Stimulated activated CD4-positive, alpha-beta T cell treated with anti-CD3 and anti-CD28 coated beads, Interleukin-15, amount 100 ng/mL, for 1 hour (primary cell): ENCODE measurements at regions not wholly inside any gene's neighbourhood (a gene's known extent, or its start where the extent isn't known, plus 50 kb on each side); places are given as distances from the start of the nearest gene placed in this dataset.

Source experiments
- DNase-seq, 2 donors: peaks; one replicate each; pipeline ENCODE4 v3.0.0-alpha.2; 2020; ENCODE audit warnings: low read depth in 1 of 2, low spot score in 1 of 2

GRCh38 chr10:29021591-29021990 is 267.3 kb upstream of the LYZL1 start:
- DNase-seq: no peak

DNA sequence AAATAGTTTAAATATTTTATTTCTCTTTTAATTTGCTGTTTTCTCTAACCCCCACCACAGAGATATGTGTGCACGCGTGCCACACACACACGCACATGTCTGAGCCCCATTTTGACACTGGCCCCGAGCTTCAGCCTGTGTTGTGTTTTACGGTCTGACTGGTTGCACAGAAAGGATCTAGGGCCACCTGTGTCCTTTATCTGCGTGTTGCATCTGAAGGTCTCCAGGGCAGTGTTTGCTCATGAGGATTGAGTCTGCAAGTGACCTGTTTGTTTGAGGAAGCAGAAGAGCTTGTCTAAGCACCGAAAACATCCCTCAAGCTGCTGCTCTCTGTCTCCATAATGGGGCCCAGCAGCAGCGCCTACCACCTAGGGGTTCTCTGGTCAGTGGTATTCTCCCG is 266.4 kb upstream of the LYZL1 start:
- no peak for DNase-seq

- DNase-seq: no peak
These were observed 265.2 kb upstream of the LYZL1 start for GRCh38 chr10:29023678-29024077.

DNA sequence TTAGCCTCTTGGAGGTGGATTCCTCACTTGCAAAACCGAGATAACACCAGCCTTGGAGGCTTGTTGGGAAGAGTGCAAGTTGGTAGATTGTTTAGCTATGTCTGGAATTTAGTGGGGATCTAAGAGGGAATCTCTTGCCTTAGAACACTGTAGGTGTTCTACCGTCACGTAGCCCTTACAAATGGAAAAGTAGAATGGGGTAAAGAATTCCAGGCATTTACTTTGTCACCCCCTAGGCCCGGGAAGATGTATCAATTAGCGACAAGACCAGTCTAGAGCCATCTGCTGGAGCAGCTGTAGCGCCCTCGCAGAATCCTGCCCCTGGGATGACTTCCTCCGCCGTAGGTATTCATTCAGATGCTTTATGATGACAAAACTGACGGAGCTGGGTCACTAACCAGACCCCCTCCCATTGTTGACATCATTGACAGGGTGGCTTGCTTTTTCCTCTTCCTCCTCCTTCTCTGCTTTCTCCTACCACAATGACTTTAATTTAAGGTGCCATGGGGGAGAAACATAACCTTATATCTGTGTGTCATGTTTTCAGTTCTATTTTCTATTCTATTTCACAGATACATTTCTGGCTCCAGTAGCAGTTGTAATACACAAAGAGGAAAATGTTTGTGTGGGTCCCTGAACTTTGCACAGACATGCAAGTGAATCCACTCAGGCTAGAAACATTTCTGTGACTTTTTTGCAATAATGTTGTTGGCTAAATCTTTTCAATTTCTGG is 262.6 kb upstream of the LYZL1 start:
- no peak for DNase-seq

DNA sequence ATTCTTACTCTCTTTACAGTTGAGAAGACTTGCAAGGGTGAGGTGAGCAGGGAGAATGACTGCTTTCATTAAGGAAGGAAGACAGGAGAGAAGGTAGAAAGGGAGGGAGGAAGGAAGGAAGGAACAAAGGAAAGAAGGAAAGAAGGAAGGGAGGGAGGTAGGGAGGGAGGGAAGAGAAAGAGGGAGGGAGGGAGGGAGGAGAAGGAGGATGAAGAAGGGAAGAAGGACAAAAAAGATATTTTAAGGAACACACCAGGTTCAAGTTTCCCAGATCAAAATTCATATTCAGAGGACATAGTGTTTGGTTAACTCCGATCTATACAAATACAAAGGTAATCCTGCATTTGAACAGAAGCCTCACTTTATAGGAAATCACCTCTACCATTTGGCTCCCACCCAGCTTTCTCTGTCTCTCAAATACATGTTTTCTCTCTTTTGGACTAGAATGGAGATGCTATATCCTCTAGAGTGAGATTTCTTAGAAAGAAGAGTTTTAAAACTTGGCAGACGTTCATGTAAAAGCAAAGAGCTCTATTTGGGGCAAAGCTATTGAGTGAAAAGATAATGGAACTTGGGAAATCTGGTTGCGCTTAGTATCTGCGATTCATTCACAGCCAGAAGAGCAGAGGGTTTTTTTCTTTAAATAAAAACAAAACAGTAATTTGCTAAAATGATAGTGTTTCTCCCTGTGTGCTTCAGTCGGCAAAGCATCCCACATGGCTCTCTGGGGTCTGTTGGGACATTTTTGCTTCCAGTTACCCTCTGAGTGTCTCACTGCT is 261.9 kb upstream of the LYZL1 start:
- DNase-seq: no peak

DNA sequence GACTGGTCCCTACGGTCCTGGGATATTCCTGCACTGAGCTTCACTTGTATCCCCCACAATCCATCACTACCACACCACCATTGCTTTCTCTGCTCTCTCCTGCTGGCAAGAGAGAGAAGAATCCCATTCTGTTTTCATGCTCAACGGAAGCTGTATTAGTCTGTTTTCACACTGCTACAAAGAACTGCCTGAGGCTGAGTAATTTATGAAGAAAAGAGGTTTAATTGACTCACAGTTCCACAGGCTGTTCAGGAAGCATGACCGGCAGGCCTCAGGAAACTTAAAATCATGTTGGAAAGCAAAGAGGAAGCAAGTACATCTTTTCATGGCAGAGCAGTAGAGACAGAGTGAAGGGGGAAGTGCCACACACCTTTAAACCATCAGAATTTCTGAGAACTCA is 260.4 kb upstream of the LYZL1 start:
- no peak for DNase-seq

DNA sequence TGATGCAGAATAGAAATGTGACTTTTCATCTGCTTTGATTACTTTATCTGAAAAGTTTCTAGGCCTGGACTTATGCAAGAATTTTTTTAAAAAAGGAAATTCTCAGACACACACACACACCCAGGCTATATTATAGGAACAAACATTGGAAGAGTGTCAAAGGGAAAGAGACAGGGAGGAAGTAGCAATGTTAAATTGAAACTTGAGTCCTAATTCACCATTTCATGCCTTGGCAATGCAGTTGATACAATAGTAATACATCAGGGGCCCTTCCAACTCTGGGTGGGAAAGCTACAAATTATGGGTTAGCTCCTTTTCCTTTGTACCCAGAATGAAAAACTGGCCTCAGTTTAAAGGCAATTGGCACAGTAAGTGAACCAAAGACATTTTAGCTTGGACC is 258.0 kb upstream of the LYZL1 start:
- DNase-seq: no peak

DNA sequence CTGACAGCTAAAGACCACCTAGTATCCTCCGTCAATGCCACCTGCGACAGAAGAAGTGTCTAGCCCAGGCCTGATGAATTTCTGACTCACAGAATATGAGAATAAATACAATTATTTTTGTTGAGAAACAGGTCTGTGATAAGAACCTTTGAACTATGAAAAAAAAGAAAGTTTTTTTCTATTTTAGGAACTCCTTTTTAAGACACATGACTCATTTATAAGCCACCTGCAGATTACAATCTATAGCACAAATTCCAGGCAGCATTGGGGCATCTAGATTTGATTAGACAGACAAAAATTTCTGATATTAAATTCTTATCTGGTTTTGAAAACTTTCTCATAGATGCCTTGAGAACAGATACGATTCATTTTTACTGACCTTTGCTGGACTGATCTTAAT is 256.7 kb upstream of the LYZL1 start:
- no peak for DNase-seq

DNA sequence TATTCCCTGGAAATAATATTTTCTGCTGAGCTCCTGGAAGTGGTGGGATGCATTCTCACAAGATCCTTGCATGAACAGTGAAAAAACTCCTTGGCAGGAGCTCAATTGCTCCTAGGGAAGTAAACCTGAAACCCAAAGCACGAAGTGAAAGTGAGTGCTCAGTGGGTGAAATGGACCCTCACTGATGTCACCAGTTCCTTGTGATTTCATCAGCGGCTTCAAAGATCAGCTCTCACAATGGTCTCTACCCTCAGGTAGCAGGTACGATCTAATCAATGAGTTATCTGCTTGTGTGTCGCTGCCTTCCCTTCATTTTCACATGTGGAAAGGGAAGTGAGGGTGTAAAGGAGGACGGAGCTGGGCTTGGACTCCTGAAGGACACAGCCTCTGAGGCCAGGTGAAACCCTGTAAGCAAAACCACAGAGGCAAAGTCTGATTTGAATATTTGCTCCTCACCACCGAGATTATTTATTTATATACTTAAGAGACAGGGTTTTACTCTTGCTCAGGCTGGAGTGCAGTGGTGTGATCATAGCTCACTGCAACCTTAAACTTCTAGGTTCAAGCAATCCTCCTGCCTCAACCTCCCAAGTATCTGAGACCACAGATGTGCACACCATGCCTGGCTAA is 255.4 kb upstream of the LYZL1 start:
- DNase-seq: no peak

DNA sequence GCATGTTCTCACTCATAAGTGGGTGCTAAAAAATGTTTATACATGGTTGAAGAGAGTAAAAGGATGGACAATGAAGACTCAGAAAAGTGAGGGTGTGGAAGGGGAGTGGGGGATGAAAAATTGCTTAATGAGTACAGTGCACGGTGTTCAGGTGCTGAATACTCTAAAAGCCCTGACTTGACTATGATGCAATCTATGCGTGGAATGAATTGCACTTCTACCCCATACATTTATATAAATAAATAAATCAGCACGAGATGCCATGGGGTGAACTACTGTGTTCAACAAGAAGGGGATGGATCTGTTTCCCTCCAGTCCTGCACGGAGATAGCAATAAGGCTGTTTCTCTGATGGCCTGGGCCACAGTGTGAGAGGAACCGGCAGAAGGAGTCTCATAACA is 254.3 kb upstream of the LYZL1 start:
- no peak for DNase-seq

DNA sequence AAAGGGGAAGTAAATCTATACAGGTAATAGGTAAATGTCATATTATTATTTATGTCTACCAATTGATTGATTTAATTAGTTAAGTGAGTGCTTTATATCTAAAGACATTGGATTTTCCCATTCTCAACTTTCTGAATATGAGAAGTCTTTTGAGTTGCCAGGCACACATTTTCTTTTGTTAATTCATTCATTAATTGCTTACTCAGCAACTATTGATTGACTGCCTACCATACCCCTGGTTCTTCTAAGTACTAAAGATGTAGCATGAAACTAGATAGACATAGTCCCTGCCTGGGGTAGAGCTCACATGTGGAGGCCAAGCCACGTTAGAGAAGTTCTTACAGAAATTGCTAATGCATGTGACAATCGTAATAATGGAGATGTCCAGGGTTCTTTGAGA is 253.1 kb upstream of the LYZL1 start:
- DNase-seq: no peak

DNA sequence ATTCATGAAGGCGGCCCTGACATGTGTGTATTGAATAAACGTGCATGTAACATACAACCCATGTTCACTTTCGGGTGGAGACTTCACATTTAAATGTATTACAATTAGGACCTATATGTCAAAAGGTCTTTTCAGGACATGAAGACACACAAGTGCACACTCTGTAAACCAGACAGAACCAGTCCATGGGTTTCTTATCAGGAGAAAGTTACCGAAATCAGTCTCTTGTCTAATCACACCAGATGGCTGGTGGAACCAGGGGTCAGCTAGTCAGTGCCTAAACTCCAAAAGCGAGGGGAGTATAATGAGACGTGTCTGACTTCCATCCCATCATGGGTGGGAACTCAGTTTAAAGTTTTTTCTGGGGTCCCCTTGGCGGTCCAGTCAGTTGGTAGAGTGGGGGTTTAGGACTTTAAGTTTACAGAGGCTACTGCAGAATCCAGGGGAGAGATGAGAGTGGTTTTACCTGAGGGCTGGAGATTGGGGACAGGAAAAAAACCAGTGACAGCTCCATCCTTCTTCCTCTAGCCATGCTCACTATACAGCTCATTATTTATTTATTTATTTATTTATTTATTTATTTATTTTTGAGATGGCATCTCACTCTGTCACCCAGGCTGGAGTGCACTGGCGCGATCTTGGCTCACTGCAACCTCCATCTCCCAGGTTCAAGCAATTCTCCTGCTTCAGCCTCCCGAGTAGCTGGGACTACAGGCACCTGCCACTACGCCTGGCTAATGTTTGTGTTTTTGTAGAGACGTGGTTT is 251.3 kb upstream of the LYZL1 start:
- no peak for DNase-seq

- no peak for DNase-seq
These were observed 249.8 kb upstream of the LYZL1 start for GRCh38 chr10:29039091-29039490.

DNA sequence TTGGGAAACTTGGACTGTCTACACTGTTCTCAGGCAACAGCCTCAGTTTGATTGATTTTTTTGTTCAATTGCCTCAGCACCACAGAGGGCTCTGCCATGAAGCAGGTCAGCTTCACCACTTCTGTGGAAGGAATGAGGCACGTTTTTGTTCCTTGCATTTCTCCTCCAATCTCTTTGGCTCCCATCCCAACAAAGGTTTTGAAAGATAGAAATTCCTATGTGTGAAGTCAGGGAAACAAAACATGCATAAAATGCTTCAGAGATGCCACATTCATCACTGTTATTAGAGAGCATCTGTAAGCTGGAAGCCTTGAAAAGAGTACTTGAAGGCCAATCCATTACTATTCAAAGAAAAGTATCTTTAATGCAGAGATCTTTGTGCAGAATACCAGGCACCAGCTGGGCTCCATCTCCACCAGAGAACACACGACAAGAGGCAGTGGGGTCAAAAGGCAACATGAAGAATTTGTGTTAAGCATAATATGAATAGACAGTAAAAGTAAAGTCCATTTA is 249.1 kb upstream of the LYZL1 start:
- DNase-seq: no peak

DNA sequence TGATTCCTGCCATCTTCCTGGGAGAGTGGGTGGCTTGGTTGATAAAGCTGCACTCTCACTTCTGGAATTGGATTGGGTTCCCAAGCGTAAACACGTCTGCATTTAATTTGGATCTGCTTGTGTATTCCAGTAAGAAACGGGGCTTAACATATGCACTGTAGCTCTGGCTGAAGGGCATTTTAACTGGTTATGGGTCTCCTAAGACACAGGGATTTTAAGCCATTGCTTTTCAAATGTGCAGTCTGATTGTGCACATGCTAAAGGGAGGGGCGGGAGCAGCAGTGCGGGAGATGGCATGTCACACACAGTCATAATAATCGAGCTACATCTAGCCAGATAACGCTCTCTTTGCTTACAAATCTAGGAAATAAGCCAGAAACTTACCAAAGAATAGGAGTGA is 247.3 kb upstream of the LYZL1 start:
- DNase-seq: no peak

- no peak for DNase-seq
These were observed 240.4 kb upstream of the LYZL1 start for GRCh38 chr10:29048506-29048905.

- DNase-seq: no peak
These were observed 238.8 kb upstream of the LYZL1 start for GRCh38 chr10:29050081-29050480.

GRCh38 chr10:29055101-29055500 is 233.8 kb upstream of the LYZL1 start:
- no peak for DNase-seq

DNA sequence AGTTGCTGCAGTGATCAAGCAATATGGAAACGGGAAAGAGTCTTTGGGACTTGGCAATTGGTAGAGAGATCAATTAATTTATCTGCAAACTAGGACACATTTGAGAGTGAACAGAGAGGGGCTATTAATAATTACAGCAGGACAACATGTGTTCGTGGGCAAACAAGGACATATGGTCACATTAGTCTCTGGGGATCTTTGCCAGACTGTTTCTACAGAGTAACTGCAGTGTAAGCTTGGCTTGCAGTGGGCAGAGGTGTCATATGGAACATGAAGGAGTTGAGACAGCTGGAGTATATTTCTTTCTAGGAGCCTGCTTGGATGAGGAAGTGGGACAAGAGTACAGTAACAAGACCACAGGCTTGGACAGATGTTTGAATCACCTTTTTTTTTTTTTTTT is 232.1 kb upstream of the LYZL1 start:
- DNase-seq: no peak

- DNase-seq: no peak
These were observed 231.0 kb upstream of the LYZL1 start for GRCh38 chr10:29057822-29058331.
